K562 (cell line): ENCODE measurements at regions not wholly inside any gene's neighbourhood (a gene's known extent, or its start where the extent isn't known, plus 50 kb on each side); places are given as distances from the start of the nearest gene placed in this dataset.

Experiments used
- ATAC-seq: fragments of 200-7000 bp; cut with Tn5 transposase; 3 replicates; pipeline ENCODE4 v1.9.1; 2020; ENCODE audit warnings: moderate library complexity
- BruUV-seq: library from RNA; stranded (reverse); fragments of 400-500 nt; replicated peaks from 2 replicates; lab custom pipeline; 2021; lab: Mats Ljungman, UMichigan
- CTCF ChIA-PET: fragments of 300-600 bp; formaldehyde crosslinking; extraction: SDS; loops from one replicate; lab custom pipeline; 2021; ENCODE audit warnings: low intra/inter-chr PET ratio; lab: Yijun Ruan, JAX
- POLR2A ChIA-PET: fragments of 300-600, 350-650 bp; sonication (Branson Sonifier 250); formaldehyde crosslinking; extraction: SDS; loops from one replicate; lab custom pipeline; 2021; ENCODE audit warnings: antibody characterized with exemption, inconsistent platforms; lab: Yijun Ruan, JAX
- DNase-seq, 4 experiments: peaks; one replicate each; pipeline versions ENCODE4 v3.0.0 to v3.0.0-alpha.2; 2011 to 2018; ENCODE audit warnings: low spot score in 3 of 4, mixed read lengths in 3 of 4; ENCODE audit errors: extremely low read depth in 1 of 4
- FAIRE-seq: peaks from 2 replicates; lab custom pipeline; 2011; peaks lifted over from hg19 to GRCh38; lab: Jason Lieb, UNC
- H2AFZ ChIP-seq: 2 replicates; pipeline ENCODE4 v1.6.0; 2011; ENCODE audit warnings: low read depth, low read length, control low read depth, inconsistent platforms
- H3K27ac ChIP-seq: fragments of 200-600 bp; 3 replicates; pipeline ENCODE4 v1.8.0; 2011; ENCODE audit warnings: low read depth, mild to moderate bottlenecking, control low read depth, inconsistent platforms, low read length, moderate library complexity, mixed read lengths; ENCODE audit errors: extremely low read depth
- H3K27me3 ChIP-seq, 2 experiments: fragments of 300-600 bp in 1 of 2; 2 replicates in 1 of 2; 3 replicates in 1 of 2; pipeline versions ENCODE4 v1.6.0 to v1.8.0; 2011; ENCODE audit warnings: inconsistent platforms in 2 of 2, low read length in 2 of 2, mild to moderate bottlenecking in 1 of 2, mixed read lengths in 1 of 2, moderate library complexity in 1 of 2; ENCODE audit not compliant: control insufficient read depth in 2 of 2, insufficient read depth in 2 of 2
- H3K36me3 ChIP-seq: fragments of 300-600 bp; 3 replicates; pipeline ENCODE4 v1.8.0; 2011; ENCODE audit warnings: mild to moderate bottlenecking, low read length, inconsistent platforms; ENCODE audit not compliant: control insufficient read depth, insufficient read depth
- H3K4me1 ChIP-seq, 2 experiments: fragments of 200-600 bp in 1 of 2; replicated peaks in 1 of 2; 2 replicates in 1 of 2; 3 replicates in 1 of 2; pipeline versions ENCODE4 v1.5.1 to v1.8.0; 2011; ENCODE audit warnings: inconsistent platforms in 2 of 2, low read length in 2 of 2, mild to moderate bottlenecking in 1 of 2, mixed read lengths in 1 of 2, moderate library complexity in 1 of 2; ENCODE audit not compliant: control insufficient read depth in 2 of 2, insufficient read depth in 2 of 2
- H3K4me2 ChIP-seq: 2 replicates; pipeline ENCODE4 v1.6.1; 2011; ENCODE audit warnings: low read length, control low read depth, inconsistent platforms, mixed read lengths; ENCODE audit not compliant: insufficient read depth
- H3K4me3 ChIP-seq: fragments of 200-600 bp; sonication (generic), shearing (Covaris generic); 2 replicates; pipeline ENCODE4 v1.5.1; 2016; ENCODE audit warnings: control low read depth, inconsistent platforms
- H3K79me2 ChIP-seq: fragments of 200-600 bp; 3 replicates; pipeline ENCODE4 v1.8.0; 2011; ENCODE audit warnings: low read length, inconsistent platforms; ENCODE audit not compliant: control insufficient read depth, insufficient read depth
- H3K9ac ChIP-seq, 2 experiments: 2 replicates each; pipeline versions ENCODE4 v1.6.0 to v1.6.1; 2011; ENCODE audit warnings: low read depth in 2 of 2, low read length in 2 of 2, control low read depth in 1 of 2, inconsistent platforms in 1 of 2, mild to moderate bottlenecking in 1 of 2, mixed read lengths in 1 of 2; ENCODE audit not compliant: insufficient read depth in 1 of 2
- H3K9me1 ChIP-seq: one replicate; pipeline ENCODE4 v1.6.0; 2011; ENCODE audit warnings: inconsistent platforms, mild to moderate bottlenecking, low read length, moderate library complexity; ENCODE audit not compliant: control insufficient read depth, insufficient read depth
- H3K9me3 ChIP-seq: replicated peaks from 2 replicates; pipeline ENCODE4 v1.5.1; 2011; ENCODE audit warnings: low read depth, low read length, inconsistent platforms; ENCODE audit not compliant: control insufficient read depth, insufficient read depth
- H4K20me1 ChIP-seq: replicated peaks from 2 replicates; pipeline ENCODE4 v1.6.1; 2011; ENCODE audit warnings: low read length, inconsistent platforms, mixed read lengths; ENCODE audit not compliant: control insufficient read depth, insufficient read depth
- CBX2 ChIP-seq: fragments of 200-600 bp; sonication (generic); IDR thresholded peaks from one replicate; pipeline ENCODE4 v1.6.1; 2012; ENCODE audit warnings: mild to moderate bottlenecking, low read length, inconsistent platforms; ENCODE audit not compliant: insufficient read depth, poor library complexity, severe bottlenecking
- ELF1 ChIP-seq: fragments of 200-800 bp; sonication (Bioruptor generic); IDR thresholded peaks from 2 replicates; pipeline ENCODE4 v1.6.1; 2016; ENCODE audit warnings: missing genetic modification characterization, missing compliant biosample characterization
- EP300 ChIP-seq: IDR thresholded peaks from 2 replicates; pipeline ENCODE4 v1.6.1; 2012; ENCODE audit warnings: low read length, improper control_type of control experiment
- MGA ChIP-seq: fragments of 450-650 bp; IDR thresholded peaks from 2 replicates; pipeline ENCODE4 v1.6.1; 2016; ENCODE audit warnings: mild to moderate bottlenecking, moderate library complexity
- NFYB ChIP-seq: IDR thresholded peaks from 2 replicates; pipeline ENCODE4 v1.6.1; 2011; ENCODE audit warnings: mild to moderate bottlenecking, moderate library complexity; ENCODE audit not compliant: insufficient read length; ENCODE audit errors: extremely low read depth
- NR3C1 ChIP-seq: sonication (generic); formaldehyde crosslinking; IDR thresholded peaks from 2 replicates; pipeline ENCODE4 v1.8.1; 2022; ENCODE audit warnings: missing genetic modification reagents
- PTTG1 ChIP-seq: fragments of 450-650 bp; IDR thresholded peaks from 2 replicates; pipeline ENCODE4 v1.6.1; 2016; ENCODE audit warnings: low read depth, mild to moderate bottlenecking, missing genetic modification characterization, missing compliant biosample characterization
- PYGO2 ChIP-seq: fragments of 450-650 bp; IDR thresholded peaks from 2 replicates; pipeline ENCODE4 v1.6.1; 2016; ENCODE audit warnings: mild to moderate bottlenecking, missing genetic modification characterization, moderate library complexity, missing compliant biosample characterization
- SIN3A ChIP-seq, 2 experiments: fragments of 150-350 bp in 1 of 2; IDR thresholded peaks; 2 replicates each; pipeline ENCODE4 v1.6.1; 2011 to 2016; ENCODE audit warnings: borderline replicate concordance in 2 of 2, low read depth in 2 of 2, low read length in 2 of 2, mild to moderate bottlenecking in 2 of 2, moderate library complexity in 2 of 2; ENCODE audit not compliant: control insufficient read depth in 1 of 2
- ZNF277 ChIP-seq: fragments of 250-450 bp; sonication (Bioruptor Pico); IDR thresholded peaks from 2 replicates; pipeline ENCODE4 v1.8.0; 2022; ENCODE audit warnings: inconsistent platforms, mild to moderate bottlenecking, moderate library complexity, borderline replicate concordance
- ZNF79 ChIP-seq: fragments of 250-450 bp; sonication (Bioruptor Pico); IDR thresholded peaks from 2 replicates; pipeline ENCODE4 v1.4.0; 2020; ENCODE audit warnings: low read depth, mild to moderate bottlenecking, moderate library complexity
- WGBS: fragments of 100-300 bp; shearing (Covaris generic); methylation state at CpG from one replicate; pipeline ENCODE4 v1.1.6; 2016; ENCODE audit warnings: low coverage, mixed read lengths; ENCODE audit not compliant: insufficient coverage; ENCODE audit errors: missing lambda C conversion rate; 5-methylcytosine and 5-hydroxymethylcytosine counted together
- in situ Hi-C: fragments of 300-500 bp; cut with MboI; formaldehyde crosslinking; loops from 4 replicates; pipeline ENCODE4 v1.15.0; 2018; ENCODE audit warnings: inconsistent platforms, mixed read lengths
- intact Hi-C: fragments of 100-400 bp; cut with micrococcal nuclease; formaldehyde crosslinking; loops from 2 replicates; pipeline ENCODE4 v1.14.2; 2022

GRCh38 chr1:69088571-69088970 lies 479.2 kb upstream of the LRRC7 start:
- BruUV-seq, result no TSS peak
- Histone ChIP-seq H4K20me1 (no peaks in the 10 kb centered on the region), H3K9me3 (no peaks in the 10 kb centered on the region), H2AFZ (no peak overlapping the region), H3K4me2 (no peak overlapping the region), H3K79me2 (no peaks in the 10 kb centered on the region), H3K36me3 (no peaks in the 10 kb centered on the region), H3K27me3 (no peaks in the 10 kb centered on the region), H3K9ac (no peak overlapping the region), H3K4me3 (no peak overlapping the region), H3K9me1 (no peaks in the 10 kb centered on the region), H3K4me1 (no peaks in the 10 kb centered on the region), H3K27ac (no peak overlapping the region)
- CTCF ChIA-PET, result no interaction called here
- 0% methylated on average over 1 of the region's 1 CpG for WGBS
- ATAC-seq, result no peak
- POLR2A ChIA-PET, result no interaction called here
- intact Hi-C loops (no loop called here), in situ Hi-C loops (no loop called here)
- no peak for DNase-seq
- FAIRE-seq, result no peak
- no peak for TF ChIP-seq SIN3A (IDR thresholded peaks at IDR 0.05; ENCODE audit: borderline replicate concordance in 2 of 2, control insufficient read depth in 1 of 2, low read depth in 2 of 2, low read length in 2 of 2)
- TF ChIP-seq CBX2, result no peak
- no peak for TF ChIP-seq NFYB
- TF ChIP-seq NR3C1, result no peak
- TF ChIP-seq EP300, result no peak
- TF ChIP-seq ELF1, result no peak
- TF ChIP-seq PYGO2 (tag), result no peak
- no peak for TF ChIP-seq MGA
- no peak for TF ChIP-seq ZNF277
- TF ChIP-seq ZNF79, result no peak
- no peak for TF ChIP-seq PTTG1 (tag)
